Mesenchymal stem cell (in vitro differentiated cells and primary cell): ENCODE measurements at regions not wholly inside any gene's neighbourhood (a gene's known extent, or its start where the extent isn't known, plus 50 kb on each side); places are given as distances from the start of the nearest gene placed in this dataset.

ENCODE experiments used
- DNase-seq: peaks from one replicate; pipeline ENCODE4 v3.0.0-alpha.2; 2013
- H2AFZ ChIP-seq: one replicate; pipeline ENCODE4 v1.6.1; 2013; ENCODE audit warnings: low read depth, mild to moderate bottlenecking, control low read depth, inconsistent platforms, low read length, moderate library complexity
- H2AK5ac ChIP-seq: 2 replicates; pipeline ENCODE4 v1.6.1; 2013; ENCODE audit warnings: low read length, moderate library complexity, mild to moderate bottlenecking, inconsistent platforms; ENCODE audit not compliant: severe bottlenecking
- H2BK120ac ChIP-seq: one replicate; pipeline ENCODE4 v1.6.1; 2013; ENCODE audit warnings: low read depth, mild to moderate bottlenecking, inconsistent platforms, low read length, moderate library complexity
- H2BK12ac ChIP-seq, 2 experiments: one replicate each; pipeline ENCODE4 v1.6.1; 2013; ENCODE audit warnings: inconsistent platforms in 2 of 2, low read length in 2 of 2, mild to moderate bottlenecking in 2 of 2, moderate library complexity in 2 of 2, control low read depth in 1 of 2
- H2BK15ac ChIP-seq: one replicate; pipeline ENCODE4 v1.6.1; 2013; ENCODE audit warnings: mild to moderate bottlenecking, low read depth, inconsistent platforms; ENCODE audit not compliant: poor library complexity, severe bottlenecking
- H2BK5ac ChIP-seq: 2 replicates; pipeline ENCODE4 v1.6.1; 2013; ENCODE audit warnings: low read depth, mild to moderate bottlenecking, low read length, control low read depth, inconsistent platforms; ENCODE audit not compliant: poor library complexity, severe bottlenecking
- H3K14ac ChIP-seq, 2 experiments: one replicate each; pipeline ENCODE4 v1.6.1; 2013; ENCODE audit warnings: inconsistent platforms in 2 of 2, low read length in 2 of 2, control low read depth in 1 of 2, mild to moderate bottlenecking in 1 of 2, moderate library complexity in 1 of 2
- H3K18ac ChIP-seq, 2 experiments: one replicate each; pipeline ENCODE4 v1.6.1; 2013; ENCODE audit warnings: inconsistent platforms in 2 of 2, low read length in 2 of 2, control low read depth in 1 of 2, low read depth in 1 of 2, mild to moderate bottlenecking in 1 of 2
- H3K23ac ChIP-seq, 2 experiments: one replicate each; pipeline ENCODE4 v1.6.1; 2013; ENCODE audit warnings: inconsistent platforms in 2 of 2, low read length in 2 of 2, mild to moderate bottlenecking in 2 of 2, moderate library complexity in 2 of 2, control low read depth in 1 of 2
- H3K27ac ChIP-seq: 2 replicates; pipeline ENCODE4 v1.5.1; 2013; ENCODE audit warnings: mild to moderate bottlenecking, moderate library complexity, low read length, control low read depth, inconsistent platforms; ENCODE audit not compliant: poor library complexity, severe bottlenecking
- H3K27me3 ChIP-seq, 2 experiments: 2 replicates each; pipeline versions ENCODE4 v1.6.1 to v1.7.0; 2013; ENCODE audit warnings: low read length in 2 of 2, mild to moderate bottlenecking in 2 of 2, moderate library complexity in 2 of 2, control low read depth in 1 of 2, inconsistent platforms in 1 of 2; ENCODE audit not compliant: control insufficient read depth in 1 of 2, insufficient read depth in 1 of 2
- H3K36me3 ChIP-seq, 2 experiments: 2 replicates each; pipeline versions ENCODE4 v1.6.1 to v1.7.0; 2013; ENCODE audit warnings: low read length in 2 of 2, control low read depth in 1 of 2, inconsistent platforms in 1 of 2, low read depth in 1 of 2, mild to moderate bottlenecking in 1 of 2; ENCODE audit not compliant: insufficient read depth in 2 of 2, control insufficient read depth in 1 of 2
- H3K4ac ChIP-seq, 2 experiments: one replicate each; pipeline ENCODE4 v1.6.1; 2013; ENCODE audit warnings: inconsistent platforms in 2 of 2, low read length in 2 of 2, mild to moderate bottlenecking in 2 of 2, moderate library complexity in 2 of 2, control low read depth in 1 of 2, low read depth in 1 of 2
- H3K4me1 ChIP-seq: 2 replicates; pipeline ENCODE4 v1.6.1; 2013; ENCODE audit warnings: low read depth, low read length, control low read depth; ENCODE audit not compliant: control insufficient read depth, insufficient read depth
- H3K4me2 ChIP-seq: 2 replicates; pipeline ENCODE4 v1.6.1; 2013; ENCODE audit warnings: low read length, mild to moderate bottlenecking, inconsistent platforms; ENCODE audit not compliant: poor library complexity, severe bottlenecking
- H3K4me3 ChIP-seq, 2 experiments: 2 replicates each; pipeline versions ENCODE4 v1.5.1 to v1.7.0; 2013; ENCODE audit warnings: low read length in 2 of 2, mild to moderate bottlenecking in 2 of 2, control low read depth in 1 of 2, low read depth in 1 of 2; ENCODE audit not compliant: insufficient read depth in 1 of 2
- H3K79me1 ChIP-seq: replicated peaks from 2 replicates; pipeline ENCODE4 v1.6.1; 2013; ENCODE audit warnings: mild to moderate bottlenecking, control low read depth, low read length, inconsistent platforms; ENCODE audit not compliant: poor library complexity, severe bottlenecking
- H3K9ac ChIP-seq: 2 replicates; pipeline ENCODE4 v1.7.0; 2013; ENCODE audit warnings: mild to moderate bottlenecking, low read length, moderate library complexity
- H3K9me3 ChIP-seq: 2 replicates; pipeline ENCODE4 v1.7.0; 2013; ENCODE audit warnings: mild to moderate bottlenecking, low read length; ENCODE audit not compliant: control insufficient read depth
- H4K8ac ChIP-seq: one replicate; pipeline ENCODE4 v1.6.1; 2013; ENCODE audit warnings: inconsistent platforms, mild to moderate bottlenecking, low read length, moderate library complexity
- H4K91ac ChIP-seq: one replicate; pipeline ENCODE4 v1.6.1; 2013; ENCODE audit warnings: mild to moderate bottlenecking, low read length, inconsistent platforms
- WGBS: methylation state at CpG from one replicate; pipeline ENCODE4 v1.1.7; 2013; ENCODE audit warnings: mixed read lengths; 5-methylcytosine and 5-hydroxymethylcytosine counted together

GRCh38 chr3:72595927-72596610 lies 252.2 kb downstream of the SHQ1 start:
- H3K4me2 ChIP-seq: no peak overlapping the region

GRCh38 chr3:72595376-72595775 lies 252.9 kb downstream of the SHQ1 start:
- H2AK5ac ChIP-seq: no peak overlapping the region
- H3K4me1 ChIP-seq: peaks cover 14% of the 10 kb centered on the region
- no peak overlapping the region for H2BK120ac ChIP-seq
- H3K9ac ChIP-seq: no peak overlapping the region
- H2BK12ac ChIP-seq: no peak overlapping the region
- H3K27ac ChIP-seq: no peak overlapping the region
- H3K4me3 ChIP-seq: no peak overlapping the region
- no peak overlapping the region for H2BK5ac ChIP-seq
- WGBS: 81% methylated on average over 4 of the region's 4 CpGs
- H2BK15ac ChIP-seq: no peak overlapping the region
- H3K36me3 ChIP-seq: no peaks in the 10 kb centered on the region
- no peaks in the 10 kb centered on the region for H3K9me3 ChIP-seq
- peaks cover 24 to 70% of the 10 kb centered on the region in 2 experiments for H3K27me3 ChIP-seq
- no peak overlapping the region for H3K18ac ChIP-seq
- no peak overlapping the region for H3K4ac ChIP-seq
- no peak overlapping the region for H3K23ac ChIP-seq
- DNase-seq: no peak
- H4K91ac ChIP-seq: no peak overlapping the region
- no peak overlapping the region for H4K8ac ChIP-seq
- H3K79me1 ChIP-seq: no peaks in the 10 kb centered on the region
- H2AFZ ChIP-seq: no peak overlapping the region
- no peak overlapping the region for H3K14ac ChIP-seq
- H3K4me2 ChIP-seq: no peak overlapping the region

More at GRCh38 chr3:72595927-72596610, 252.2 kb downstream of the SHQ1 start:
- H3K27me3 ChIP-seq: peaks cover 31 to 77% of the 10 kb centered on the region in 2 experiments
- DNase-seq: no peak
- H2BK120ac ChIP-seq: no peak overlapping the region
- H3K9ac ChIP-seq: no peak overlapping the region
- no peaks in the 10 kb centered on the region for H3K36me3 ChIP-seq
- no peak overlapping the region for H2BK5ac ChIP-seq
- no peak overlapping the region for H2AK5ac ChIP-seq
- no peak overlapping the region for H2BK12ac ChIP-seq
- H3K27ac ChIP-seq: no peak overlapping the region
- H3K4ac ChIP-seq: no peak overlapping the region
- no peak overlapping the region for H3K4me3 ChIP-seq
- peaks cover 12% of the 10 kb centered on the region for H3K4me1 ChIP-seq
- peak overlapping the region in 1 of 2 experiments; percentile 14 for H3K18ac ChIP-seq
- no peaks in the 10 kb centered on the region for H3K79me1 ChIP-seq
- no peaks in the 10 kb centered on the region for H3K9me3 ChIP-seq
- 90% methylated on average over 7 of the region's 7 CpGs for WGBS
- peak overlapping the region in 1 of 2 experiments; percentile 49 for H3K14ac ChIP-seq
- H4K91ac ChIP-seq: no peak overlapping the region
- H3K23ac ChIP-seq: peak overlapping the region in 1 of 2 experiments; percentile 48
- no peak overlapping the region for H4K8ac ChIP-seq
- no peak overlapping the region for H2BK15ac ChIP-seq
- no peak overlapping the region for H2AFZ ChIP-seq

- DNase-seq: no peak
- H3K4ac ChIP-seq: no peak overlapping the region
- no peak overlapping the region for H3K4me3 ChIP-seq
- H3K4me2 ChIP-seq: no peak overlapping the region
- H3K23ac ChIP-seq: no peak overlapping the region
- H2BK5ac ChIP-seq: no peak overlapping the region
- H2AK5ac ChIP-seq: no peak overlapping the region
- no peaks in the 10 kb centered on the region for H3K9me3 ChIP-seq
- no peak overlapping the region for H3K18ac ChIP-seq
- H3K36me3 ChIP-seq: no peaks in the 10 kb centered on the region
- no peak overlapping the region for H2BK15ac ChIP-seq
- peak overlapping the region in 1 of 2 experiments; percentile 47 for H3K14ac ChIP-seq
- H3K9ac ChIP-seq: no peak overlapping the region
- peaks cover 20 to 67% of the 10 kb centered on the region in 2 experiments for H3K27me3 ChIP-seq
- no peak overlapping the region for H2BK120ac ChIP-seq
- H4K8ac ChIP-seq: no peak overlapping the region
- no peak overlapping the region for H2AFZ ChIP-seq
- H3K4me1 ChIP-seq: peaks cover 14% of the 10 kb centered on the region
- H2BK12ac ChIP-seq: no peak overlapping the region
- no peak overlapping the region for H3K27ac ChIP-seq
- H4K91ac ChIP-seq: no peak overlapping the region
- 94% methylated on average over 3 of the region's 3 CpGs for WGBS
- no peaks in the 10 kb centered on the region for H3K79me1 ChIP-seq
Observed at GRCh38 chr3:72594615-72595215, 253.5 kb downstream of the SHQ1 start.

- no peak overlapping the region for H2AK5ac ChIP-seq
- H3K18ac ChIP-seq: no peak overlapping the region
- H3K36me3 ChIP-seq: no peaks in the 10 kb centered on the region
- peaks cover 12 to 67% of the 10 kb centered on the region in 2 experiments for H3K27me3 ChIP-seq
- no peak overlapping the region for H4K91ac ChIP-seq
- H3K4ac ChIP-seq: no peak overlapping the region
- H3K27ac ChIP-seq: no peak overlapping the region
- H2AFZ ChIP-seq: peak overlapping the region; percentile 7
- no peak overlapping the region for H3K9ac ChIP-seq
- H2BK12ac ChIP-seq: no peak overlapping the region
- H3K79me1 ChIP-seq: no peaks in the 10 kb centered on the region
- H2BK5ac ChIP-seq: no peak overlapping the region
- H3K4me3 ChIP-seq: no peak overlapping the region
- no peaks in the 10 kb centered on the region for H3K9me3 ChIP-seq
- H3K4me2 ChIP-seq: no peak overlapping the region
- H2BK15ac ChIP-seq: no peak overlapping the region
- 88% methylated on average over 4 of the region's 5 CpGs for WGBS
- DNase-seq: no peak
- no peak overlapping the region for H3K14ac ChIP-seq
- no peak overlapping the region for H4K8ac ChIP-seq
- H3K23ac ChIP-seq: no peak overlapping the region
- peaks cover 14% of the 10 kb centered on the region for H3K4me1 ChIP-seq
- no peak overlapping the region for H2BK120ac ChIP-seq
Observed at GRCh38 chr3:72593881-72594397, 254.3 kb downstream of the SHQ1 start.
